H9 (cell line): ENCODE measurements at regions not wholly inside any gene's neighbourhood (a gene's known extent, or its start where the extent isn't known, plus 50 kb on each side); places are given as distances from the start of the nearest gene placed in this dataset.

Experiments used
- DNase-seq: peaks from one replicate; pipeline ENCODE4 v3.0.0-alpha.2; 2017
- H2AFZ ChIP-seq: one replicate; pipeline ENCODE4 v1.6.1; 2013; ENCODE audit warnings: mild to moderate bottlenecking, low read length, control low read depth, moderate library complexity
- H2AK5ac ChIP-seq: 2 replicates; pipeline ENCODE4 v1.6.1; 2013; ENCODE audit warnings: low read length, control low read depth, mixed read lengths; ENCODE audit not compliant: insufficient read length
- H2BK120ac ChIP-seq: one replicate; pipeline ENCODE4 v1.6.1; 2013; ENCODE audit warnings: low read depth, mild to moderate bottlenecking, low read length, control low read depth, inconsistent platforms; ENCODE audit not compliant: poor library complexity, severe bottlenecking
- H2BK12ac ChIP-seq: 2 replicates; pipeline ENCODE4 v1.6.1; 2013; ENCODE audit warnings: low read length, control low read depth, mixed read lengths, low read depth; ENCODE audit not compliant: insufficient read length
- H2BK15ac ChIP-seq: 2 replicates; pipeline ENCODE4 v1.6.1; 2013; ENCODE audit warnings: low read depth, low read length, control low read depth
- H2BK20ac ChIP-seq: one replicate; pipeline ENCODE4 v1.6.1; 2013; ENCODE audit warnings: low read depth, mild to moderate bottlenecking, low read length, control low read depth, inconsistent platforms; ENCODE audit not compliant: poor library complexity, severe bottlenecking
- H2BK5ac ChIP-seq: 2 replicates; pipeline ENCODE4 v1.6.1; 2013; ENCODE audit warnings: low read length, control low read depth, mixed read lengths; ENCODE audit not compliant: insufficient read length
- H3K14ac ChIP-seq: 2 replicates; pipeline ENCODE4 v1.6.1; 2013; ENCODE audit warnings: low read length, control low read depth; ENCODE audit not compliant: insufficient read depth
- H3K18ac ChIP-seq: 2 replicates; pipeline ENCODE4 v1.6.1; 2013; ENCODE audit warnings: low read depth, mild to moderate bottlenecking, mixed read lengths, low read length, control low read depth; ENCODE audit not compliant: insufficient read length
- H3K23ac ChIP-seq: 2 replicates; pipeline ENCODE4 v1.6.1; 2013; ENCODE audit warnings: low read length, control low read depth, mixed read lengths, low read depth; ENCODE audit not compliant: insufficient read length
- H3K23me2 ChIP-seq: 2 replicates; pipeline ENCODE4 v1.6.1; 2013; ENCODE audit warnings: low read depth, mild to moderate bottlenecking, mixed read lengths, low read length, control low read depth; ENCODE audit not compliant: insufficient read length, poor library complexity, severe bottlenecking
- H3K27ac ChIP-seq: 2 replicates; pipeline ENCODE4 v1.5.1; 2013; ENCODE audit warnings: low read length, control low read depth, mixed read lengths, low read depth; ENCODE audit not compliant: insufficient read length
- H3K27me3 ChIP-seq: 2 replicates; pipeline ENCODE4 v1.6.1; 2013; ENCODE audit warnings: low read length, control low read depth, inconsistent platforms; ENCODE audit not compliant: insufficient read depth
- H3K4ac ChIP-seq: 2 replicates; pipeline ENCODE4 v1.6.1; 2013; ENCODE audit warnings: low read depth, mild to moderate bottlenecking, control low read depth, inconsistent platforms, low read length, moderate library complexity
- H3K4me1 ChIP-seq: 2 replicates; pipeline ENCODE4 v1.6.1; 2013; ENCODE audit warnings: low read length, control low read depth, inconsistent platforms; ENCODE audit not compliant: insufficient read depth
- H3K4me2 ChIP-seq: 2 replicates; pipeline ENCODE4 v1.6.1; 2013; ENCODE audit warnings: low read length, control low read depth, mixed read lengths; ENCODE audit not compliant: insufficient read length, insufficient read depth
- H3K56ac ChIP-seq: 2 replicates; pipeline ENCODE4 v1.6.1; 2013; ENCODE audit warnings: low read depth, mild to moderate bottlenecking, mixed read lengths, low read length, control low read depth; ENCODE audit not compliant: insufficient read length
- H3K79me1 ChIP-seq: 2 replicates; pipeline ENCODE4 v1.6.1; 2013; ENCODE audit warnings: low read depth, mild to moderate bottlenecking, moderate library complexity, low read length, control low read depth, inconsistent platforms; ENCODE audit not compliant: insufficient read depth, poor library complexity, severe bottlenecking
- H3K79me2 ChIP-seq: 2 replicates; pipeline ENCODE4 v1.6.1; 2013; ENCODE audit warnings: low read length, control low read depth, inconsistent platforms; ENCODE audit not compliant: insufficient read depth
- H3K9ac ChIP-seq: 2 replicates; pipeline ENCODE4 v1.6.1; 2013; ENCODE audit warnings: low read length, control low read depth, mixed read lengths; ENCODE audit not compliant: insufficient read length; ENCODE audit errors: extremely low read depth
- H3K9me3 ChIP-seq: one replicate; pipeline ENCODE4 v1.6.1; 2013; ENCODE audit warnings: low read depth, low read length, inconsistent platforms; ENCODE audit not compliant: control insufficient read depth
- H3T11ph ChIP-seq: one replicate; pipeline ENCODE4 v1.6.1; 2013; ENCODE audit warnings: mild to moderate bottlenecking, low read length, control low read depth, inconsistent platforms
- H4K20me1 ChIP-seq: one replicate; pipeline ENCODE4 v1.6.1; 2013; ENCODE audit not compliant: control insufficient read depth, insufficient read length, insufficient read depth
- H4K5ac ChIP-seq: 2 replicates; pipeline ENCODE4 v1.6.1; 2013; ENCODE audit warnings: low read depth, mild to moderate bottlenecking, mixed read lengths, low read length, control low read depth; ENCODE audit not compliant: insufficient read length
- H4K8ac ChIP-seq: replicated peaks from 2 replicates; pipeline ENCODE4 v1.6.1; 2013; ENCODE audit warnings: low read length, control low read depth, mixed read lengths, low read depth; ENCODE audit not compliant: insufficient read length
- H4K91ac ChIP-seq: 2 replicates; pipeline ENCODE4 v1.6.1; 2013; ENCODE audit warnings: low read depth, mild to moderate bottlenecking, moderate library complexity, mixed read lengths, low read length, control low read depth; ENCODE audit not compliant: insufficient read length
- H3K27ac Mint-ChIP-seq, 3 experiments: 2 replicates in 2 of 3; 3 replicates in 1 of 3; pipeline ENCODE4 v1.8.0; 2020 to 2021; ENCODE audit warnings: mixed read lengths in 3 of 3, mild to moderate bottlenecking in 1 of 3, moderate library complexity in 1 of 3
- H3K27me3 Mint-ChIP-seq: 2 replicates; pipeline ENCODE4 v1.8.0; 2021; ENCODE audit warnings: low read depth, mild to moderate bottlenecking, moderate library complexity, mixed read lengths
- H3K36me3 Mint-ChIP-seq, 3 experiments: 2 replicates in 2 of 3; 3 replicates in 1 of 3; pipeline ENCODE4 v1.8.0; 2020 to 2021; ENCODE audit warnings: low read depth in 3 of 3, mixed read lengths in 3 of 3; ENCODE audit not compliant: insufficient read depth in 1 of 3
- H3K4me1 Mint-ChIP-seq, 2 experiments: 2 replicates each; pipeline ENCODE4 v1.8.0; 2020; ENCODE audit warnings: mixed read lengths in 2 of 2
- H3K4me3 Mint-ChIP-seq, 2 experiments: 2 replicates in 1 of 2; 3 replicates in 1 of 2; pipeline ENCODE4 v1.8.0; 2020 to 2021; ENCODE audit warnings: mild to moderate bottlenecking in 2 of 2, mixed read lengths in 2 of 2, moderate library complexity in 1 of 2
- H3K9me3 Mint-ChIP-seq, 2 experiments: 2 replicates in 1 of 2; 3 replicates in 1 of 2; pipeline ENCODE4 v1.8.0; 2020; ENCODE audit warnings: mild to moderate bottlenecking in 2 of 2, mixed read lengths in 2 of 2, moderate library complexity in 1 of 2
- WGBS: extraction: QIAGEN DNeasy Blood & Tissue Kit; methylation state at CpG from one replicate; pipeline ENCODE4 v1.1.7; 2013; ENCODE audit warnings: missing lambda C conversion rate, low lambda C conversion rate, mixed read lengths; ENCODE audit not compliant: insufficient read length; ENCODE audit errors: extremely low coverage; 5-methylcytosine and 5-hydroxymethylcytosine counted together
- TF ChIP-seq, protein P1 (sequence below): fragments of 200-600 bp; sonication (generic); conservative IDR thresholded peaks from 3 replicates; pipeline ENCODE4 v1.8.0; 2021; ENCODE audit warnings: antibody characterized with exemption, mild to moderate bottlenecking

GRCh38 chr2:22167256-22167655, 1043.5 kb downstream of the TDRD15 start:
- WGBS = no CpG with 5 or more reads among the region's 4 CpGs
- TF ChIP-seq, protein P1, sequence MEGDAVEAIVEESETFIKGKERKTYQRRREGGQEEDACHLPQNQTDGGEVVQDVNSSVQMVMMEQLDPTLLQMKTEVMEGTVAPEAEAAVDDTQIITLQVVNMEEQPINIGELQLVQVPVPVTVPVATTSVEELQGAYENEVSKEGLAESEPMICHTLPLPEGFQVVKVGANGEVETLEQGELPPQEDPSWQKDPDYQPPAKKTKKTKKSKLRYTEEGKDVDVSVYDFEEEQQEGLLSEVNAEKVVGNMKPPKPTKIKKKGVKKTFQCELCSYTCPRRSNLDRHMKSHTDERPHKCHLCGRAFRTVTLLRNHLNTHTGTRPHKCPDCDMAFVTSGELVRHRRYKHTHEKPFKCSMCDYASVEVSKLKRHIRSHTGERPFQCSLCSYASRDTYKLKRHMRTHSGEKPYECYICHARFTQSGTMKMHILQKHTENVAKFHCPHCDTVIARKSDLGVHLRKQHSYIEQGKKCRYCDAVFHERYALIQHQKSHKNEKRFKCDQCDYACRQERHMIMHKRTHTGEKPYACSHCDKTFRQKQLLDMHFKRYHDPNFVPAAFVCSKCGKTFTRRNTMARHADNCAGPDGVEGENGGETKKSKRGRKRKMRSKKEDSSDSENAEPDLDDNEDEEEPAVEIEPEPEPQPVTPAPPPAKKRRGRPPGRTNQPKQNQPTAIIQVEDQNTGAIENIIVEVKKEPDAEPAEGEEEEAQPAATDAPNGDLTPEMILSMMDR = no peak

More at GRCh38 chr2:22167256-22167655, 1043.5 kb downstream of the TDRD15 start:
- H3K56ac ChIP-seq = no peak overlapping the region
- H2BK20ac ChIP-seq = no peak overlapping the region
- H3K4me2 ChIP-seq = no peak overlapping the region
- H3K23me2 ChIP-seq = no peaks in the 10 kb centered on the region
- H2AFZ ChIP-seq = no peak overlapping the region
- H2BK5ac ChIP-seq = no peak overlapping the region
- H2BK12ac ChIP-seq = no peak overlapping the region
- H3K9ac ChIP-seq = no peak overlapping the region
- no peaks in the 10 kb centered on the region for H3K79me1 ChIP-seq
- H3K27ac ChIP-seq = no peak overlapping the region
- H3K79me2 ChIP-seq = no peaks in the 10 kb centered on the region
- no peak overlapping the region for H4K91ac ChIP-seq
- H3K4me1 ChIP-seq = no peaks in the 10 kb centered on the region
- no peak overlapping the region for H3T11ph ChIP-seq
- H4K5ac ChIP-seq = no peak overlapping the region
- no peak overlapping the region for H3K18ac ChIP-seq
- H3K23ac ChIP-seq = no peak overlapping the region
- H3K27me3 ChIP-seq = no peaks in the 10 kb centered on the region
- Mint-ChIP-seq H3K27ac (no peak overlapping the region), H3K4me3 (no peak overlapping the region), H3K36me3 (peaks cover 0 to 12% (median 0%) of the 10 kb centered on the region in 3 experiments; a peak in 3 of 7 replicates), H3K9me3 (peaks cover 10% of the 10 kb centered on the region in 2 experiments), H3K4me1 (peaks cover 8 to 17% of the 10 kb centered on the region in 2 experiments; a peak in 2 of 4 replicates), H3K27me3 (no peaks in the 10 kb centered on the region)
- H4K20me1 ChIP-seq = no peaks in the 10 kb centered on the region
- H2AK5ac ChIP-seq = no peak overlapping the region
- no peak overlapping the region for H2BK120ac ChIP-seq
- no peaks in the 10 kb centered on the region for H3K9me3 ChIP-seq
- no peak overlapping the region for H2BK15ac ChIP-seq
- H3K14ac ChIP-seq = no peak overlapping the region
- H3K4ac ChIP-seq = no peak overlapping the region
- no peak for DNase-seq
- no peak overlapping the region for H4K8ac ChIP-seq
